ENCODE measurements at regions not wholly inside any gene's neighbourhood (a gene's known extent, or its start where the extent isn't known, plus 50 kb on each side); places are given as distances from the start of the nearest gene placed in this dataset.

- TF ChIP-seq MAX (IDR thresholded peaks at IDR 0.05; ENCODE audit: low read depth, low read length), result no peak
- TF ChIP-seq MYC (IDR thresholded peaks at IDR 0.05; ENCODE audit: low read depth, low read length), result no peak
- TF ChIP-seq POLR2A (IDR thresholded peaks at IDR 0.05; ENCODE audit: extremely low read depth, insufficient read length), result no peak
- TF ChIP-seq, protein P1, sequence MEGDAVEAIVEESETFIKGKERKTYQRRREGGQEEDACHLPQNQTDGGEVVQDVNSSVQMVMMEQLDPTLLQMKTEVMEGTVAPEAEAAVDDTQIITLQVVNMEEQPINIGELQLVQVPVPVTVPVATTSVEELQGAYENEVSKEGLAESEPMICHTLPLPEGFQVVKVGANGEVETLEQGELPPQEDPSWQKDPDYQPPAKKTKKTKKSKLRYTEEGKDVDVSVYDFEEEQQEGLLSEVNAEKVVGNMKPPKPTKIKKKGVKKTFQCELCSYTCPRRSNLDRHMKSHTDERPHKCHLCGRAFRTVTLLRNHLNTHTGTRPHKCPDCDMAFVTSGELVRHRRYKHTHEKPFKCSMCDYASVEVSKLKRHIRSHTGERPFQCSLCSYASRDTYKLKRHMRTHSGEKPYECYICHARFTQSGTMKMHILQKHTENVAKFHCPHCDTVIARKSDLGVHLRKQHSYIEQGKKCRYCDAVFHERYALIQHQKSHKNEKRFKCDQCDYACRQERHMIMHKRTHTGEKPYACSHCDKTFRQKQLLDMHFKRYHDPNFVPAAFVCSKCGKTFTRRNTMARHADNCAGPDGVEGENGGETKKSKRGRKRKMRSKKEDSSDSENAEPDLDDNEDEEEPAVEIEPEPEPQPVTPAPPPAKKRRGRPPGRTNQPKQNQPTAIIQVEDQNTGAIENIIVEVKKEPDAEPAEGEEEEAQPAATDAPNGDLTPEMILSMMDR (IDR thresholded peaks at IDR 0.05; ENCODE audit: low read depth, low read length), result no peak
- H3K4me3 ChIP-seq (ENCODE audit: low read depth, low read length), result no peak overlapping the region
- DNase-seq (ENCODE audit: low read depth), result no peak
Measured at GRCh38 chr3:13147344-13147743, 74.1 kb upstream of the IQSEC1 start.

DNA sequence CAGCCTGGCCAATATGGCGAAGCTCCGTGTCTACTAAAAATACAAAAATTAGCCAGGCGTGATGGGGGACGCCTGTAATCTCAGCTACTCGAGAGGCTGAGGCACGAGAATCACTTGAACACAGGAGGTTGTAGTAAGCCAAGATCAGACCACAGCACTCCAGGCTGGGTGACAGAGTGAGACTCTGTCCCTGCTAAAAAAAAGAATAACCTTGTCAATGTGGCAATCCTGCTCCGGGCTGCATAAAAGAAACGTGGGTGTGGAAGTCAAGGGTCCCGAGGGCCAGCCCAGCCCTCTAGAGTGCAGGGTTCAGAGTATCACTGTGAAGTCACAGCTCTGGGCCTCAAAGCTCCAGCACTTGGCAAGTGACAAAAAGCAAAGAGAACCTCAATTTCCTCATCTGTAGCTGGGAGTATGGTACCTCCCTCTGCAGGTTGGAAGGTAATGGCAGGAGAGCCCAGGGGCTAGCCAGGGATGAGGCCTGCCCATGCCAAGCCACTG, 73.5 kb upstream of the IQSEC1 start:
- H3K4me3 ChIP-seq (ENCODE audit: low read depth, low read length), result no peak overlapping the region
- TF ChIP-seq MYC (IDR thresholded peaks at IDR 0.05; ENCODE audit: low read depth, low read length) (no peak), POLR2A (IDR thresholded peaks at IDR 0.05; ENCODE audit: extremely low read depth, insufficient read length) (no peak), MAX (IDR thresholded peaks at IDR 0.05; ENCODE audit: low read depth, low read length) (no peak)
- TF ChIP-seq, protein P1 (IDR thresholded peaks at IDR 0.05; ENCODE audit: low read depth, low read length), result no peak
- no peak for DNase-seq (ENCODE audit: low read depth)

DNA sequence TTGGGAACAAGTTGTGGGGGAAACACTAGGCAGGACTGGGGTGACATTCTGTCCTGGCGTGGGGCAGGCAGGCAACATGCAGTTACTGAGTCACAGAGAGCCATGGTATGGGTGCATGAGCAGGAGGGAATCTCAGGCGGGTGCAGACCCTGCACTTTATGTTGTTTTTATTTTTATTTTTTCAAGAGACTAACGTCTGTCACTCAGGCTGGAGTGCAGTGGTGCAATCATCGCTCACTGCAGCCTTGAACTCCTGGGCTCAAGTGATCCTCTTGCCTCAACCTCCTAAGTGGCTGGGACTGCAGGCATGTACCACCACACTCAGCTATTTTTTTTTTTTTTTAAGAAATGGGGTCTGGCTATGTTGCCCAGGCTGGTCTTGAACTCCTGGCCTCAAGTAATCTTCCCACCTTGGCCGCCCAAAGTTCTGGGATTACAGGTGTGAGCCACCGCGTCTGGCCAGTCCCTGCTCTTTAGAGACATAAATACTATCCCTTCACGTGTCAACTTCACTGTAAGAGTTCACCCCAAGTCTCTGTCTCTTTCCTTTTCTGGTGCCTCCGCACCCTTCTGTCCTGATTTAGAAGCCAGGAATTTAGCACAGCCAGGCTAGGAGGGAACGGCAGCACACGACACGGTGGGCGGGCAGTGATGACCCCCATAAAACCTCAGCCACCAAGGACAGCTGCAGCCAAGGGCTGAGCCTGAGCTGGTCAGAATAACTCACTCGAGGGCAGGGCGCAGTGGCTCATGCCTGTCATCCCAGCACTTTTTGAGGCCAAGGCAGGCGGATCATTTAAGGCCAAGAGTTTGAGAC, 72.8 kb upstream of the IQSEC1 start:
- no peak for DNase-seq (ENCODE audit: low read depth)
- H3K4me3 ChIP-seq (ENCODE audit: low read depth, low read length), result no peak overlapping the region
- no peak for TF ChIP-seq MAX (IDR thresholded peaks at IDR 0.05; ENCODE audit: low read depth, low read length)
- no peak for TF ChIP-seq POLR2A (IDR thresholded peaks at IDR 0.05; ENCODE audit: extremely low read depth, insufficient read length)
- no peak for TF ChIP-seq MYC (IDR thresholded peaks at IDR 0.05; ENCODE audit: low read depth, low read length)
- TF ChIP-seq, protein P1 (IDR thresholded peaks at IDR 0.05; ENCODE audit: low read depth, low read length), result no peak

DNA sequence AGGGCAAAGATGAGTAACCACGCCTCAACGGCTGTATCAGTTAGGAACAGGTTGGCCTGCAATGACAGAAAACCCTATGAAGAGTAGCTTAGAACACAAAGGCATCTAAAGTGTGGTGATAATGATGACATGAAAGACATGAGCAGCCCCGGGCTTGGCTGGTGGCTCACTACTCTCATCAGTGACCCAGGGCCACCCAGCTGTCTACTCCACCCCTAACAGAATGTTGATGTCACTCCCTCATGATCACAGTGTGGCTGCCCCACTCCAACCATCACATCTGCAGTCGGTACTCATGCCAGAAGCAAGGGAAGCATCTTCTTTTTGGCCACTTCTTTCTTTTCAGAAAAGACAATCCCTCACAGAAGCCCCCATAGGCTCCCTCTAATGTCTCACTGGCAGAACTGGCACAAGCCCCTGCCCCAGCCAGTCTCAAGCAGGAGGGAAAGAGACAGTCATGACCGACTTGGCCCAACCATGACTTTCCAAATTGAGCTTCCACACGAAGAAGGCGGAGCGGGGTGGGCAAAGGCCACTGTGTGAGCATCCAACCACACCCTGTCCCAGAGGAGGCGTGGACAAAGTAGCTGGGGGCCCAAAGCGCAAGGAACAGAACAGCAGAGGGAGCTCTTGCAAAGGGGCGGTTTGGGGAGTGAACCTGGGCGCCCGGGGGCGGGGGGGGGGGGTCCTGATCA, 72.0 kb upstream of the IQSEC1 start:
- no peak overlapping the region for H3K4me3 ChIP-seq (ENCODE audit: low read depth, low read length)
- peak; percentile 33 for DNase-seq (ENCODE audit: low read depth)
- no peak for TF ChIP-seq MAX (IDR thresholded peaks at IDR 0.05; ENCODE audit: low read depth, low read length)
- TF ChIP-seq, protein P1 (IDR thresholded peaks at IDR 0.05; ENCODE audit: low read depth, low read length), result peak; percentile 30

GRCh38 chr3:13144163-13145023, 71.2 kb upstream of the IQSEC1 start:
- TF ChIP-seq, protein P1 (IDR thresholded peaks at IDR 0.05; ENCODE audit: low read depth, low read length), result no peak
- no peak for TF ChIP-seq MAX (IDR thresholded peaks at IDR 0.05; ENCODE audit: low read depth, low read length)
- no peak for TF ChIP-seq MYC (IDR thresholded peaks at IDR 0.05; ENCODE audit: low read depth, low read length)
- TF ChIP-seq POLR2A (IDR thresholded peaks at IDR 0.05; ENCODE audit: extremely low read depth, insufficient read length), result no peak
- DNase-seq (ENCODE audit: low read depth), result no peak

More at GRCh38 chr3:13144163-13145023, 71.2 kb upstream of the IQSEC1 start:
- H3K4me3 ChIP-seq (ENCODE audit: low read depth, low read length), result no peak overlapping the region

All from NB4 (cell line).